K562 (cell line): ENCODE measurements at regions not wholly inside any gene's neighbourhood (a gene's known extent, or its start where the extent isn't known, plus 50 kb on each side); places are given as distances from the start of the nearest gene placed in this dataset.

ENCODE experiments used
- ATAC-seq: fragments of 200-7000 bp; cut with Tn5 transposase; 3 replicates; pipeline ENCODE4 v1.9.1; 2020; ENCODE audit warnings: moderate library complexity
- BruUV-seq: library from RNA; stranded (reverse); fragments of 400-500 nt; replicated peaks from 2 replicates; lab custom pipeline; 2021; lab: Mats Ljungman, UMichigan
- CTCF ChIA-PET: fragments of 300-600 bp; formaldehyde crosslinking; extraction: SDS; loops from one replicate; lab custom pipeline; 2021; ENCODE audit warnings: low intra/inter-chr PET ratio; lab: Yijun Ruan, JAX
- POLR2A ChIA-PET: fragments of 300-600, 350-650 bp; sonication (Branson Sonifier 250); formaldehyde crosslinking; extraction: SDS; loops from one replicate; lab custom pipeline; 2021; ENCODE audit warnings: antibody characterized with exemption, inconsistent platforms; lab: Yijun Ruan, JAX
- DNase-seq, 4 experiments: peaks; one replicate each; pipeline versions ENCODE4 v3.0.0 to v3.0.0-alpha.2; 2011 to 2018; ENCODE audit warnings: low spot score in 3 of 4, mixed read lengths in 3 of 4; ENCODE audit errors: extremely low read depth in 1 of 4
- FAIRE-seq: peaks from 2 replicates; lab custom pipeline; 2011; peaks lifted over from hg19 to GRCh38; lab: Jason Lieb, UNC
- H2AFZ ChIP-seq: 2 replicates; pipeline ENCODE4 v1.6.0; 2011; ENCODE audit warnings: low read depth, low read length, control low read depth, inconsistent platforms
- H3K27ac ChIP-seq: fragments of 200-600 bp; 3 replicates; pipeline ENCODE4 v1.8.0; 2011; ENCODE audit warnings: low read depth, mild to moderate bottlenecking, control low read depth, inconsistent platforms, low read length, moderate library complexity, mixed read lengths; ENCODE audit errors: extremely low read depth
- H3K27me3 ChIP-seq, 2 experiments: fragments of 300-600 bp in 1 of 2; 2 replicates in 1 of 2; 3 replicates in 1 of 2; pipeline versions ENCODE4 v1.6.0 to v1.8.0; 2011; ENCODE audit warnings: inconsistent platforms in 2 of 2, low read length in 2 of 2, mild to moderate bottlenecking in 1 of 2, mixed read lengths in 1 of 2, moderate library complexity in 1 of 2; ENCODE audit not compliant: control insufficient read depth in 2 of 2, insufficient read depth in 2 of 2
- H3K36me3 ChIP-seq: fragments of 300-600 bp; 3 replicates; pipeline ENCODE4 v1.8.0; 2011; ENCODE audit warnings: mild to moderate bottlenecking, low read length, inconsistent platforms; ENCODE audit not compliant: control insufficient read depth, insufficient read depth
- H3K4me1 ChIP-seq, 2 experiments: fragments of 200-600 bp in 1 of 2; replicated peaks in 1 of 2; 2 replicates in 1 of 2; 3 replicates in 1 of 2; pipeline versions ENCODE4 v1.5.1 to v1.8.0; 2011; ENCODE audit warnings: inconsistent platforms in 2 of 2, low read length in 2 of 2, mild to moderate bottlenecking in 1 of 2, mixed read lengths in 1 of 2, moderate library complexity in 1 of 2; ENCODE audit not compliant: control insufficient read depth in 2 of 2, insufficient read depth in 2 of 2
- H3K4me2 ChIP-seq: 2 replicates; pipeline ENCODE4 v1.6.1; 2011; ENCODE audit warnings: low read length, control low read depth, inconsistent platforms, mixed read lengths; ENCODE audit not compliant: insufficient read depth
- H3K4me3 ChIP-seq: fragments of 200-600 bp; sonication (generic), shearing (Covaris generic); 2 replicates; pipeline ENCODE4 v1.5.1; 2016; ENCODE audit warnings: control low read depth, inconsistent platforms
- H3K79me2 ChIP-seq: fragments of 200-600 bp; 3 replicates; pipeline ENCODE4 v1.8.0; 2011; ENCODE audit warnings: low read length, inconsistent platforms; ENCODE audit not compliant: control insufficient read depth, insufficient read depth
- H3K9ac ChIP-seq, 2 experiments: 2 replicates each; pipeline versions ENCODE4 v1.6.0 to v1.6.1; 2011; ENCODE audit warnings: low read depth in 2 of 2, low read length in 2 of 2, control low read depth in 1 of 2, inconsistent platforms in 1 of 2, mild to moderate bottlenecking in 1 of 2, mixed read lengths in 1 of 2; ENCODE audit not compliant: insufficient read depth in 1 of 2
- H3K9me1 ChIP-seq: one replicate; pipeline ENCODE4 v1.6.0; 2011; ENCODE audit warnings: inconsistent platforms, mild to moderate bottlenecking, low read length, moderate library complexity; ENCODE audit not compliant: control insufficient read depth, insufficient read depth
- H3K9me3 ChIP-seq: replicated peaks from 2 replicates; pipeline ENCODE4 v1.5.1; 2011; ENCODE audit warnings: low read depth, low read length, inconsistent platforms; ENCODE audit not compliant: control insufficient read depth, insufficient read depth
- H4K20me1 ChIP-seq: replicated peaks from 2 replicates; pipeline ENCODE4 v1.6.1; 2011; ENCODE audit warnings: low read length, inconsistent platforms, mixed read lengths; ENCODE audit not compliant: control insufficient read depth, insufficient read depth
- CAMTA2 ChIP-seq: fragments of 250-450 bp; sonication (Bioruptor Pico); conservative IDR thresholded peaks from 2 replicates; pipeline ENCODE4 v1.5.1; 2022
- CBX2 ChIP-seq: fragments of 200-600 bp; sonication (generic); IDR thresholded peaks from one replicate; pipeline ENCODE4 v1.6.1; 2012; ENCODE audit warnings: mild to moderate bottlenecking, low read length, inconsistent platforms; ENCODE audit not compliant: insufficient read depth, poor library complexity, severe bottlenecking
- MAFF ChIP-seq: IDR thresholded peaks from 2 replicates; pipeline ENCODE4 v1.6.1; 2012; ENCODE audit warnings: low read length, improper control_type of control experiment
- NELFE ChIP-seq: IDR thresholded peaks from 2 replicates; pipeline ENCODE4 v1.6.1; 2011; ENCODE audit warnings: mild to moderate bottlenecking; ENCODE audit not compliant: insufficient read depth, insufficient read length
- NRF1 ChIP-seq, 2 experiments: fragments of 450-650 bp; IDR thresholded peaks in 1 of 2; conservative IDR thresholded peaks in 1 of 2; 2 replicates each; pipeline ENCODE4 v1.6.1; 2014; ENCODE audit warnings: mild to moderate bottlenecking in 2 of 2
- SMARCA5 ChIP-seq: fragments of 450-650 bp; IDR thresholded peaks from 2 replicates; pipeline ENCODE4 v1.6.1; 2016
- THAP12 ChIP-seq: fragments of 250-450 bp; sonication (Bioruptor Pico); IDR thresholded peaks from 2 replicates; pipeline ENCODE4 v1.9.0; 2021; ENCODE audit warnings: mild to moderate bottlenecking, inconsistent platforms
- XRCC3 ChIP-seq: fragments of 450-650 bp; IDR thresholded peaks from 2 replicates; pipeline ENCODE4 v1.6.1; 2017; ENCODE audit warnings: mild to moderate bottlenecking, moderate library complexity
- ZNF282 ChIP-seq: sonication (generic); formaldehyde crosslinking; IDR thresholded peaks from 2 replicates; pipeline ENCODE4 v1.8.1; 2023; ENCODE audit warnings: missing genetic modification reagents
- ZNF589 ChIP-seq: fragments of 200-800 bp; sonication (Bioruptor generic); IDR thresholded peaks from 2 replicates; pipeline ENCODE4 v1.6.1; 2016; ENCODE audit warnings: low read depth, missing genetic modification characterization, missing compliant biosample characterization
- ZZZ3 ChIP-seq: fragments of 450-650 bp; IDR thresholded peaks from 2 replicates; pipeline ENCODE4 v1.6.1; 2016; ENCODE audit warnings: antibody characterized with exemption, mild to moderate bottlenecking, moderate library complexity
- in situ Hi-C: fragments of 300-500 bp; cut with MboI; formaldehyde crosslinking; loops from 4 replicates; pipeline ENCODE4 v1.15.0; 2018; ENCODE audit warnings: inconsistent platforms, mixed read lengths
- intact Hi-C: fragments of 100-400 bp; cut with micrococcal nuclease; formaldehyde crosslinking; loops from 2 replicates; pipeline ENCODE4 v1.14.2; 2022

GRCh38 chr15:39053480-39053879 lies 488.9 kb upstream of the RASGRP1 start:
- BruUV-seq: no TSS peak
- no peak for ATAC-seq
- H2AFZ ChIP-seq: no peak overlapping the region
- no peak for DNase-seq
- H3K27ac ChIP-seq: no peak overlapping the region
- H3K4me2 ChIP-seq: no peak overlapping the region
- ChIA-PET CTCF (no interaction called here), POLR2A (no interaction called here)
- H3K4me1 ChIP-seq: no peaks in the 10 kb centered on the region
- H3K9me1 ChIP-seq: no peaks in the 10 kb centered on the region
- no peaks in the 10 kb centered on the region for H3K36me3 ChIP-seq
- TF ChIP-seq MAFF: no peak
- no peak for TF ChIP-seq SMARCA5
- no peak for TF ChIP-seq NRF1 (conservative IDR thresholded peaks at IDR 0.05 in 1 of 2, IDR thresholded peaks at IDR 0.05 in 1 of 2)
- TF ChIP-seq ZZZ3: no peak
- TF ChIP-seq ZNF282 (CRISPR knock-in tag): no peak
- TF ChIP-seq THAP12 (CRISPR knock-in tag): no peak
- TF ChIP-seq NELFE: no peak
- no peak for TF ChIP-seq XRCC3
- TF ChIP-seq CAMTA2: no peak
- TF ChIP-seq ZNF589 (CRISPR knock-in tag): no peak
- no peak for TF ChIP-seq CBX2
- H3K27me3 ChIP-seq: no peaks in the 10 kb centered on the region
- no peak overlapping the region for H3K9ac ChIP-seq
- no peak overlapping the region for H3K4me3 ChIP-seq
- no peaks in the 10 kb centered on the region for H3K9me3 ChIP-seq
- no peak for FAIRE-seq
- in situ Hi-C loops: no loop called here
- H4K20me1 ChIP-seq: no peaks in the 10 kb centered on the region
- H3K79me2 ChIP-seq: no peaks in the 10 kb centered on the region
- intact Hi-C loops: no loop called here
